HG03045 (cell line): ENCODE measurements at regions not wholly inside any gene's neighbourhood (a gene's known extent, or its start where the extent isn't known, plus 50 kb on each side); places are given as distances from the start of the nearest gene placed in this dataset.
"Not testable (repeated sequence)": the region's sequence is repeated elsewhere in the genome, so short reads cannot be mapped to it uniquely, and the experiment has no call there.

Experiments
- ATAC-seq: cut with Tn5 transposase; IDR thresholded peaks from one replicate; pipeline ENCODE4 v1.9.1; 2021; ENCODE audit warnings: mild to moderate bottlenecking, moderate library complexity; ENCODE audit not compliant: unreplicated experiment

- ATAC-seq, result no peak
Measured at GRCh38 chr18:3328532-3328931, 66.6 kb downstream of the MYL12B start.

- ATAC-seq, result no peak
Measured at GRCh38 chr18:3329471-3329870, 67.5 kb downstream of the MYL12B start.

DNA sequence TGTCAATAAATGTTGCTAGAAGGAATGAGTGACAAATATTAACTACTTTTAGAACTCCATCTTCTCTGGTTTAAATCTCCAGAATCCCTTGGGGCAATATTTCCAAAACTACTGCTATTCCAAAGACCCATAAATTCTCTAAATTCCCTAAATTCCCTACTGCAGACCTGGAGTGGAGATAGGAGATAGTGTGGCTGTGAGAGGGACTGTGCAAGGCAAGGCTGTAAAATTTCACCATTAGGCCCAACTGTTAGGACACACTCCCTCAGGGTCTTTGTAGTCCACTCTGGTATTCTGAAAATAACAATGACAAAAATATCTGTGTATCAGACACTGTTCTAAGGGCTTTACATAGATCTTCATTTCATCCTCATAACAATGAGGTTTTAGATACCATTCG lies 67.9 kb downstream of the MYL12B start:
- ATAC-seq, result no peak

GRCh38 chr18:3330622-3331021 lies 68.7 kb downstream of the MYL12B start:
- no peak for ATAC-seq

DNA sequence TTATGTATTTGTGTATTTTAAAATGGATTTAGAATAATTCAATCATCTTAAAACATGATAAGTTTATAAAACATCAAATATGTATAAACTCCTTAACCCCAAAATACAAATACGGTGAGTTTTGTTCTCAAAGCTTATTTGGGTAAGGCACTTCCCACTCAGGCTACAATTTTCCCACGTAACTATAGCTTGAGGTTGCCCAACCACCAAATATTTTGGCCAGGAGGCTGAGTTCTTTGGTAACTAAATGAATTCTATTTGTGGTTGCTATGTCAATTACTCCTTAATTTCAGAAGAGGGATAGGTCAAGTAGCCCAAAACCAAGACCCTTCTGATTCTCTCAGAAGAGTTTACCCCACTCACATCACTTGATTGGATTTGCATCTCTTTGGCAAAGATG lies 70.4 kb downstream of the MYL12B start:
- no peak for ATAC-seq

- no peak for ATAC-seq
Measured at GRCh38 chr18:3333056-3333720, 71.3 kb downstream of the MYL12B start.

DNA sequence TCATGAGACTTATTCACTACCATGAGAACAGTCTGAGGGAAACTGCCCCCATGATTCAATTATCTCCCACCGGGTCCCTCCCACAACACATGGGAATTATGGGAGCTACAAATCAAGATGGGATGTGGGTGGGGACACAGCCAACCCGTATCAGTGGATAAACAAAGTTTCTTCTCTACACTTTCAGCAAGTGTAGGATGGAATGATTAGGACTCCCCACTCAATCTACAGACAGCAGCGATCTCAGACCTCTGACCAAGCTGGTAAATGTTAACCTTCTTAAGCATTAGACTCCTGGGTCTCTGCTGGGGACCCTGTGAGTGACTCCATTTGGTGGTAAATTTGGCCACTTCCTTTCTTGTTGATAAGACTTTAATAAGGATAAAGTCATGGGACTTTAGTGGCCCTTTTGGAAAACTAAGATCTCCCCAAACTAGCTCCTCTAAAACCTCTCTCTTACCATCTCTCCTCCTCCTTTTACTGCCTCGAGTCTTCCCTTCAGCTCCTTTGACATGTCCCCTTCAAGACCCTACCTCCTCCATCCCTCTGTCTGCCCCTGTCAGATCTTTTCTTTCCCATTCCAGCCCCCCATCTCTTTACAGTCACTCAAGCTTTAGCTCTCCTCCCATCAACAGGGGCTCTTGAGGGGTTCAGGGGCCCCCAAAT lies 71.9 kb downstream of the MYL12B start:
- no peak for ATAC-seq

DNA sequence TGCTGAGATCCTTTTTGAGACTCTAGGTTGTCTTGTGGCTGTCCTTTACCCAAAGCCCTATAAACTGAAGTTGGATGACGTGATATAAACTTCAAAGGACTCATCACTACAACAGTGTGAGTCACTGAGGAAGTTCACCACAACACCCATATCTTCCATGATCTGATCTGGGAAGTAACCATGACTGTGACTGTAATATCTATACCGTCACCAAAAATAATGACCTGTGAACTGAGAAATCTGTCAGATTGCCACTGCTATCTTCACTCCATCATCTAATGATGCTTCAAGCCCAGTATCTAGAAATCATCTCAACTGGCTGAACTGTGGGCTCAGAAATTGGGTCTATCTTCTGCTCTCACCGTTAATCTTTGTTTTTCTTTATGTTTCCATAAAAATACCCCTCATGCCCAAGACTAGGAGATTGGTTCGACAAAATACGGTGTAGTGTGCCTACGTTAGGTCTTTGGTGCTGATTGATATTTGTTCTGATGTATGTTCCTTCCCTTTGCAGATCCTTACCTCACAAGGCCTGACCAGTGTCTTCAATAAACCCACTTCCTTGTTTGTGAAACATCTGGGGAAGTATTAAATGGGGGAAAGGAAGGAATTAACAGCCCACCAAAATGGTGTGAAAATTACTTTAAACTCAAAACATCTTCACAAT lies 78.2 kb downstream of the MYL12B start:
- no peak for ATAC-seq

- ATAC-seq, result no peak
Measured at GRCh38 chr18:3340682-3341097, 78.8 kb downstream of the MYL12B start.

GRCh38 chr18:3342628-3343027 lies 80.7 kb downstream of the MYL12B start:
- no peak for ATAC-seq

DNA sequence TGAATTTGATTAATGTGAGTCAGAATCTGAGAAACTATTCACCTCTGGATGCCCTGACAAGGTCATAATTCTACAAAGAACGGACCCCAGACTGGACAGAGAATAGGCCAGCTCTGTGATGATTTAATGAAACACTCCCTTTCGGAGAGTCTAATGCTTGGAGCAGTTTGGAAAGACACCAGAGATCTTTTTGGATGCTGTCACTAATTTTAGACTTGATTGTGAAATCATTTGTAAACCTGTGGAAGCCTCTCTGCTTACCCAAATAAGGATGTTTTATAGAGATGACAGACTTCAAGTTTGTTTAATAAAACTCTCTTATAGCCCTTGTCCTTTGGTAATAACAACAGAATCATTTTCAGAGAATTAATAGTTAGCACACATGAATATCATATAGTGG lies 83.5 kb downstream of the MYL12B start:
- ATAC-seq, result no peak

DNA sequence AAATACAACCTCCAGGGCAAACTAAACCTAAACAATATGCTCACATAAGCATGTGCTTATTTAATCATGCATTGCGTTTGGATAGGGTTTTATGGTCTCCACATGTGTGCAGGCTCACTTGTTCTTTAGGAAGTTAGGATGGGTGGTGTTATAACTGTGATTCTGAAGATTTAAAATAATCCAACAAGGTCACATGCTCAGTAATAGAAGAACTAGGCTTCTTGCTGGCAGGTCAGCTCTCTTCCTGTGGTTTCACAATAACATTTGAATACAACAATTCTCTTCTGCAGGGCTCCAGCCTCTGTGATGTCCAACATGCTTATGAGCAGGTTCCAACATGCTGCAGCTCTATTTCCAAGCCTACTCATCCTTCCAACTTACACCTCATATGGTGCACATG lies 84.0 kb downstream of the MYL12B start:
- ATAC-seq, result no peak

DNA sequence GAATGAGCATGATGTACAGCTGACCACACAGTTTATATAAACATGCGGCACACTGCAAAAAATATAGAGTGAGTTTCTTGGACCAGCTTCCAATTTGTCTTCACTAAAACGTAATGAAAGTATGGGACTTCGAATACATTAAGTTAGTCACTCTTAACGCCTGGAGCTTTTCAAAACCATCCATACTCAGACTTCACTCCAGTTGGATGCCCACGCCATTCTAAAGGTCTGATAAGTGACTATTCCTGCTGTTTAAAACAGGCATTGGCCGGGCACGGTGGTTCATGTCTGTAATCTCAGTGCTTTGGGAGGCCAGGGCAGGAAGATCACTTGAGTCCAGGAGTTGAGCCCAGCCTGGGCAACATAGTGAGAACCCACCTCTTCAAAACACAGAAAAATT lies 84.6 kb downstream of the MYL12B start:
- ATAC-seq, result no peak

DNA sequence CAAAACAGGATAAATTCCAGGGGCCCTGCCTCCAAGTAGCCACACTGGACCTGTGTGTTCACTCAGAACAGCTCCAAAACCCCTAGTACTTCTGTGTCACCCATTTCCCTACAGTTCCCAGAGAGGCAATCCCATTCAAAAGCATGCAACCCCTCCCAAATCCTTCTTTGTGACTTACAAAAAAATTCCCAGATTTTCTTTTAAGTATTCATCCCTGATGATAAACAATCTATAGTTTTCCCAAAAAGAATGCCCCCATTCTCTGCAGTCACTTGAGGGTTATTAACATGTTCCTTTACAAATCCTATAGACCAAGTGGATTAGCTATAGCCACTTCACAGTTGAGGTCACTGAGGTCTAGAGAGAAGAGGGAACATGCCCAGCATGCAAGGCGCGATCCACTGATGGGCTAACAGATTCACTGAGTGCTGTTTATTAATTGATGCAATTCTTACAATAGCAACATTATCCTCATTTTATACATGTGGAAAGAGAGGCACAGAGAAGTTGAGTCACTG lies 85.4 kb downstream of the MYL12B start:
- no peak for ATAC-seq

GRCh38 chr18:3348176-3348575 lies 86.2 kb downstream of the MYL12B start:
- no peak for ATAC-seq

GRCh38 chr18:3349046-3349841 lies 87.3 kb downstream of the MYL12B start:
- ATAC-seq, result not testable (repeated sequence)

- no peak for ATAC-seq
Measured at GRCh38 chr18:3350021-3350420, 88.1 kb downstream of the MYL12B start.

DNA sequence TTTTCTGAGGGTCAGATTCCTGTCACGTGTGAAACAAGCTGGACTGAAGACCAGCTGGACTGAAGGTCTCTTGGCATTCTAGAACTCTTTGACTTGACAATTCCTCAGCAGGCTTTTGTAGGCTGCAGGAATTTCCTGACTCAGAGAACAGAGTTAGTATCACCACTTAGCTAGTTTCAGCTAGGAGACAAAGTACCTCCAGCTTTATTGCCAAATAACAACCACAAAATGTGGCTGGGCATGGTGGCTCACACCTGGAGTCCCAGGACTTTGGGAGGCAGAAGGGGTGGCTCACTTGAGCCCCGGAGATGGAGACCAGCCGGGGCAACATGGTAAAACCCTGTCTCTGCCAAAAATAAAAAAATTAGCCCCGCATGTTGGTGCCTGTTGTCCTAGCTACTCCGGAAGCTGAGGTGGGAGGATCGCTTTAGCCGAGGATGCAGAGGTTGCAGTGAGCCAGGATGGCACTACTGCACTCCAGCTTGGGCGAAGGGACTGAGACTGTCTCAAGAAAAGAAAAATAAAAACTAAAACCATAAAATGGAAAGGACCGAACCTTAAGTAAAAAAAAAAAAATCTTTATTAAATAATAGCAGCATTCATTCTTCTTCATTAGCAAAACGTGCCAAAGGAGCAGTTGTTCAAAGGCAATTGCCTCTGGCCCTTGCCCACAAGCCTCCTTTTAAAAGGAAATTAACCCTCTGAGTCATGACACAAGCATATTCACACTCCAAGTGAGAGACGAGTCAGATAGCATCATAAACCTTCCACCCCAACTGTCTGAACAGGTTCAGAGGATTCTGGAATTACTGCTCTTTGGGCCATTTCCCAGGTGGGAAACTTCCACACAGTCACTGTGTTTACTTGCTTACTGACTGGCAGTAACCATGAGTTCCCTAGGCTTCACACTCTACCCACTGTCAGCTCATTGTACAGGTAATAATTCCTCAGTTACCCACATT lies 88.9 kb downstream of the MYL12B start:
- ATAC-seq, result no peak

DNA sequence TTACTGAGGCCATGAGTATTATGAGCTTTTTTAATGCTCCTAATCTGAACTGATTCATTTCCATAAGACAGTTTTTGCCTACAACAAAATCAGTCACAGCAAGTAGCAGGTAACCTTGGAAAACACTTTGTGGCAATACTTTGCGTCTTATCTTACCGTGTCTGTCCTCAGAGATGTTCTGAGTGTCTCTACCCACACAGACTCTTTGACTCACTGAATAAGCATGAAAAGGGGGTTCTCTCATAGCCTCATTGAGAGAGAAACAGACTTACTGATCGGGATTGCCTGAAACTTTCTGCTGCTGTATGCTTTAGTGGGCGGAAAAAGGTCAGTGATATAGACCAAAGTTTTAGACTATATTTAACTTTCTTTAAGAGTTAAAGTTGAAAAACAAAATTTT lies 92.6 kb downstream of the MYL12B start:
- no peak for ATAC-seq

- no peak for ATAC-seq
Measured at GRCh38 chr18:3356614-3357013, 93.4 kb upstream of the TGIF1 start.
